ENCODE measurements at regions not wholly inside any gene's neighbourhood (a gene's known extent, or its start where the extent isn't known, plus 50 kb on each side); places are given as distances from the start of the nearest gene placed in this dataset.

GRCh38 chr6:164404812-164405488 lies 904.5 kb downstream of the C6orf118 start:
- TF ChIP-seq RFX5 (IDR thresholded peaks at IDR 0.05; ENCODE audit: low read depth, low read length) (no peak), NFE2L2 (IDR thresholded peaks at IDR 0.05; ENCODE audit: low read depth, low read length) (no peak), MAFK (IDR thresholded peaks at IDR 0.05; ENCODE audit: low read depth, low read length) (no peak), CTCF (conservative IDR thresholded peaks at IDR 0.05; ENCODE audit: low read depth, low read length) (no peak), POLR2A (IDR thresholded peaks at IDR 0.05; ENCODE audit: low read depth, low read length) (no peak), RAD21 (IDR thresholded peaks at IDR 0.05; ENCODE audit: low read length) (no peak), CEBPB (IDR thresholded peaks at IDR 0.05; ENCODE audit: low read depth, low read length) (no peak), MXI1 (IDR thresholded peaks at IDR 0.05; ENCODE audit: borderline replicate concordance, low read depth, low read length) (no peak), SMC3 (IDR thresholded peaks at IDR 0.05; ENCODE audit: low read depth, low read length) (no peak), USF2 (IDR thresholded peaks at IDR 0.05; ENCODE audit: low read depth, low read length) (no peak), MAZ (IDR thresholded peaks at IDR 0.05; ENCODE audit: borderline replicate concordance, low read depth, low read length) (no peak)

Data from IMR-90 (cell line).